Loucy (cell line): ENCODE measurements at regions not wholly inside any gene's neighbourhood (a gene's known extent, or its start where the extent isn't known, plus 50 kb on each side); places are given as distances from the start of the nearest gene placed in this dataset.

ENCODE experiments used
- CTCF ChIP-seq: fragments of 200-600 bp; sonication (generic); conservative IDR thresholded peaks from 2 replicates; pipeline ENCODE4 v1.5.1; 2014; ENCODE audit warnings: mild to moderate bottlenecking, antibody characterized with exemption, low read length
- EZH2phosphoT487 ChIP-seq: fragments of 200-600 bp; IDR thresholded peaks from 2 replicates; pipeline ENCODE4 v1.6.1; 2018; ENCODE audit warnings: antibody characterized with exemption, mild to moderate bottlenecking, moderate library complexity, borderline replicate concordance

- TF ChIP-seq CTCF = no peak
- no peak for TF ChIP-seq EZH2phosphoT487
Observed at GRCh38 chr2:181352158-181352557, 105.0 kb upstream of the ITGA4 start.
